Naive thymus-derived CD8-positive, alpha-beta T cell (primary cell): ENCODE measurements at regions not wholly inside any gene's neighbourhood (a gene's known extent, or its start where the extent isn't known, plus 50 kb on each side); places are given as distances from the start of the nearest gene placed in this dataset.
"Not testable (repeated sequence)": the region's sequence is repeated elsewhere in the genome, so short reads cannot be mapped to it uniquely, and the experiment has no call there.

ENCODE experiments used
- ATAC-seq, 2 donors: fragments of 150-1000 bp; cut with Tn5 transposase in 1 of 2; sonication (Bioruptor Pico), chemical (Tn5 transposase) in 1 of 2; 1 replicate in 1 of 2; 2 replicates in 1 of 2; pipeline ENCODE4 v1.10.0; 2021; ENCODE audit warnings: mild to moderate bottlenecking in 2 of 2, moderate library complexity in 2 of 2
- POLR2A ChIA-PET: fragments of 350-600 bp; sonication (Branson Sonifier 250); formaldehyde crosslinking; loops from one replicate; lab custom pipeline; 2021; ENCODE audit warnings: antibody characterized with exemption; lab: Charles Lee
- DNase-seq, 10 donors: peaks; one replicate each; pipeline versions ENCODE4 v3.0.0 to v3.0.0-alpha.2; 2020 to 2022
- H3K27ac Mint-ChIP-seq, 10 donors: one replicate each; pipeline ENCODE4 v1.8.0; 2020 to 2022; ENCODE audit warnings: mild to moderate bottlenecking in 10 of 10, mixed read lengths in 10 of 10, moderate library complexity in 4 of 10, inconsistent platforms in 1 of 10
- H3K27me3 Mint-ChIP-seq, 5 donors: one replicate each; pipeline ENCODE4 v1.8.0; 2021 to 2022; ENCODE audit warnings: mixed read lengths in 5 of 5
- H3K36me3 Mint-ChIP-seq, 3 donors: one replicate each; pipeline ENCODE4 v1.8.0; 2020 to 2022; ENCODE audit warnings: mixed read lengths in 3 of 3, mild to moderate bottlenecking in 2 of 3, inconsistent platforms in 1 of 3
- H3K4me1 Mint-ChIP-seq, 4 donors: one replicate each; pipeline ENCODE4 v1.8.0; 2021 to 2022; ENCODE audit warnings: mixed read lengths in 4 of 4
- H3K4me3 Mint-ChIP-seq, 10 donors: one replicate each; pipeline ENCODE4 v1.8.0; 2020 to 2022; ENCODE audit warnings: mild to moderate bottlenecking in 10 of 10, mixed read lengths in 10 of 10, moderate library complexity in 6 of 10, inconsistent platforms in 1 of 10
- H3K9me3 Mint-ChIP-seq, 9 donors: one replicate each; pipeline ENCODE4 v1.8.0; 2020 to 2022; ENCODE audit warnings: mixed read lengths in 9 of 9, mild to moderate bottlenecking in 3 of 9, inconsistent platforms in 1 of 9, moderate library complexity in 1 of 9

- H3K4me1 Mint-ChIP-seq, result peaks cover 0 to 7% (median 5%) of the 10 kb centered on the region in 4 donors
- ATAC-seq, result no peak
- no peak overlapping the region for H3K4me3 Mint-ChIP-seq
- H3K27ac Mint-ChIP-seq, result no peak overlapping the region
- H3K9me3 Mint-ChIP-seq, result no peaks in the 10 kb centered on the region
- POLR2A ChIA-PET, result no interaction called here
- DNase-seq, result no peak
- no peaks in the 10 kb centered on the region for H3K36me3 Mint-ChIP-seq
- H3K27me3 Mint-ChIP-seq, result peaks cover 0 to 15% (median 7%) of the 10 kb centered on the region in 5 donors
These were observed 80.2 kb upstream of the DMRT1 start for GRCh38 chr9:761176-761792.

GRCh38 chr9:761793-762560 lies 79.5 kb upstream of the DMRT1 start:
- H3K4me1 Mint-ChIP-seq, result peaks cover 0 to 7% (median 5%) of the 10 kb centered on the region in 4 donors
- H3K9me3 Mint-ChIP-seq, result no peaks in the 10 kb centered on the region
- no peak overlapping the region for H3K27ac Mint-ChIP-seq
- peaks cover 0 to 15% (median 7%) of the 10 kb centered on the region in 5 donors for H3K27me3 Mint-ChIP-seq
- ATAC-seq, result no peak
- no peaks in the 10 kb centered on the region for H3K36me3 Mint-ChIP-seq
- DNase-seq, result no peak
- POLR2A ChIA-PET, result no interaction called here
- H3K4me3 Mint-ChIP-seq, result no peak overlapping the region

GRCh38 chr9:763692-764091 lies 77.8 kb upstream of the DMRT1 start:
- ATAC-seq, result no peak
- Mint-ChIP-seq H3K4me3 (peak overlapping the region in 3 of 10 donors; percentile 5 to 16 (median 12)), H3K9me3 (peaks cover 0 to 4% (median 0%) of the 10 kb centered on the region in 9 donors), H3K36me3 (no peaks in the 10 kb centered on the region), H3K27ac (peak overlapping the region in 1 of 10 donors; percentile 42), H3K27me3 (peaks cover 5 to 23% (median 13%) of the 10 kb centered on the region in 5 donors), H3K4me1 (peaks cover 0 to 7% (median 5%) of the 10 kb centered on the region in 4 donors)
- POLR2A ChIA-PET, result no interaction called here
- no peak for DNase-seq

- Mint-ChIP-seq H3K27ac (peak overlapping the region in 1 of 10 donors; percentile 42), H3K4me3 (peak overlapping the region in 4 of 10 donors; percentile 5 to 33 (median 14))
These were observed 77.4 kb upstream of the DMRT1 start for GRCh38 chr9:764105-764524.

GRCh38 chr9:764986-765385 lies 76.5 kb upstream of the DMRT1 start:
- peaks cover 0 to 10% (median 5%) of the 10 kb centered on the region in 9 donors for H3K9me3 Mint-ChIP-seq
- peaks cover 11 to 34% (median 26%) of the 10 kb centered on the region in 5 donors for H3K27me3 Mint-ChIP-seq
- H3K27ac Mint-ChIP-seq, result no peak overlapping the region
- DNase-seq (no peak), ATAC-seq (no peak)
- peaks cover 0 to 6% (median 4%) of the 10 kb centered on the region in 3 donors for H3K36me3 Mint-ChIP-seq
- H3K4me3 Mint-ChIP-seq, result no peak overlapping the region
- POLR2A ChIA-PET, result no interaction called here
- H3K4me1 Mint-ChIP-seq, result peaks cover 0 to 7% (median 5%) of the 10 kb centered on the region in 4 donors

More at GRCh38 chr9:764105-764524, 77.4 kb upstream of the DMRT1 start:
- Mint-ChIP-seq H3K27me3 (peaks cover 6 to 25% (median 17%) of the 10 kb centered on the region in 5 donors), H3K9me3 (peaks cover 0 to 4% (median under 1%) of the 10 kb centered on the region in 9 donors), H3K4me1 (peaks cover 0 to 7% (median 5%) of the 10 kb centered on the region in 4 donors), H3K36me3 (peaks cover 0 to under 1% (median 0%) of the 10 kb centered on the region in 3 donors)
- POLR2A ChIA-PET, result interaction anchor here (0.6 kb wide), 1 partner anchor 200 kb away, joined by 3 read pairs; no protein-coding TSS in a partner anchor
- DNase-seq (peak in 7 of 10 donors; percentile 11 to 67 (median 27)), ATAC-seq (peak; percentile 80 to 88)

GRCh38 chr9:767061-767561 lies 74.4 kb upstream of the DMRT1 start:
- H3K4me1 Mint-ChIP-seq, ATAC-seq, POLR2A ChIA-PET, DNase-seq, H3K27ac Mint-ChIP-seq, H3K36me3 Mint-ChIP-seq, H3K4me3 Mint-ChIP-seq: not testable (repeated sequence)
- H3K27me3 Mint-ChIP-seq, result peaks cover 17 to 45% (median 27%) of the 10 kb centered on the region in 5 donors
- peaks cover 0 to 14% (median 6%) of the 10 kb centered on the region in 9 donors for H3K9me3 Mint-ChIP-seq

- no peak for ATAC-seq
- POLR2A ChIA-PET, result no interaction called here
These were observed 65.4 kb upstream of the DMRT1 start for GRCh38 chr9:776086-776485.

GRCh38 chr9:777978-778377 lies 63.5 kb upstream of the DMRT1 start:
- ATAC-seq (no peak), DNase-seq (no peak)
- Mint-ChIP-seq H3K9me3 (peaks cover 7 to 34% (median 21%) of the 10 kb centered on the region in 9 donors), H3K4me1 (no peaks in the 10 kb centered on the region), H3K27ac (no peak overlapping the region), H3K4me3 (no peak overlapping the region), H3K36me3 (peaks cover 0 to 19% (median 6%) of the 10 kb centered on the region in 3 donors), H3K27me3 (peaks cover 8 to 24% (median 14%) of the 10 kb centered on the region in 5 donors)
- POLR2A ChIA-PET, result no interaction called here

More at GRCh38 chr9:776086-776485, 65.4 kb upstream of the DMRT1 start:
- Mint-ChIP-seq H3K27ac (no peak overlapping the region), H3K4me1 (no peaks in the 10 kb centered on the region), H3K4me3 (no peak overlapping the region), H3K9me3 (peaks cover 7 to 34% (median 21%) of the 10 kb centered on the region in 9 donors), H3K27me3 (peaks cover 8 to 31% (median 14%) of the 10 kb centered on the region in 5 donors), H3K36me3 (peaks cover 0 to 19% (median 6%) of the 10 kb centered on the region in 3 donors)
- DNase-seq, result no peak

- ATAC-seq, result no peak
- POLR2A ChIA-PET, result no interaction called here
- peaks cover 3 to 9% (median 4%) of the 10 kb centered on the region in 5 donors for H3K27me3 Mint-ChIP-seq
These were observed 57.3 kb upstream of the DMRT1 start for GRCh38 chr9:784202-784601.

GRCh38 chr9:784916-785315 lies 56.6 kb upstream of the DMRT1 start:
- no peak overlapping the region for H3K27ac Mint-ChIP-seq
- ATAC-seq (no peak), DNase-seq (no peak)
- no peaks in the 10 kb centered on the region for H3K36me3 Mint-ChIP-seq
- POLR2A ChIA-PET, result no interaction called here
- peaks cover 0 to 2% (median 0%) of the 10 kb centered on the region in 9 donors for H3K9me3 Mint-ChIP-seq
- H3K4me3 Mint-ChIP-seq, result no peak overlapping the region
- H3K27me3 Mint-ChIP-seq, result peaks cover 0 to 9% (median 4%) of the 10 kb centered on the region in 5 donors
- no peaks in the 10 kb centered on the region for H3K4me1 Mint-ChIP-seq

More at GRCh38 chr9:784202-784601, 57.3 kb upstream of the DMRT1 start:
- Mint-ChIP-seq H3K9me3 (peaks cover 0 to 5% (median 1%) of the 10 kb centered on the region in 9 donors), H3K4me3 (no peak overlapping the region), H3K27ac (no peak overlapping the region), H3K4me1 (no peaks in the 10 kb centered on the region), H3K36me3 (peaks cover 0 to 4% (median 0%) of the 10 kb centered on the region in 3 donors)
- no peak for DNase-seq

- no peaks in the 10 kb centered on the region for H3K9me3 Mint-ChIP-seq
- no peaks in the 10 kb centered on the region for H3K36me3 Mint-ChIP-seq
- no peak overlapping the region for H3K4me3 Mint-ChIP-seq
- POLR2A ChIA-PET, result no interaction called here
- peaks cover 0 to 3% (median under 1%) of the 10 kb centered on the region in 5 donors for H3K27me3 Mint-ChIP-seq
- ATAC-seq, result no peak
- no peak for DNase-seq
- no peaks in the 10 kb centered on the region for H3K4me1 Mint-ChIP-seq
- H3K27ac Mint-ChIP-seq, result no peak overlapping the region
These were observed 55.5 kb upstream of the DMRT1 start for GRCh38 chr9:785997-786396.

- H3K9me3 Mint-ChIP-seq, result no peaks in the 10 kb centered on the region
- H3K27ac Mint-ChIP-seq, result no peak overlapping the region
- peaks cover 0 to 4% (median 0%) of the 10 kb centered on the region in 5 donors for H3K27me3 Mint-ChIP-seq
- H3K4me3 Mint-ChIP-seq, result no peak overlapping the region
- no peaks in the 10 kb centered on the region for H3K4me1 Mint-ChIP-seq
- ATAC-seq, result no peak
- no peak for DNase-seq
- POLR2A ChIA-PET, result no interaction called here
- H3K36me3 Mint-ChIP-seq, result no peaks in the 10 kb centered on the region
These were observed 55.1 kb upstream of the DMRT1 start for GRCh38 chr9:786405-786804.
